GM18873 (cell line): ENCODE measurements at regions not wholly inside any gene's neighbourhood (a gene's known extent, or its start where the extent isn't known, plus 50 kb on each side); places are given as distances from the start of the nearest gene placed in this dataset.
"Not testable (repeated sequence)": the region's sequence is repeated elsewhere in the genome, so short reads cannot be mapped to it uniquely, and the experiment has no call there.

ENCODE experiments used
- ATAC-seq: cut with Tn5 transposase; IDR thresholded peaks from one replicate; pipeline ENCODE4 v1.9.1; 2021; ENCODE audit warnings: mild to moderate bottlenecking, moderate library complexity, moderate number of reproducible peaks; ENCODE audit not compliant: unreplicated experiment, low FRiP score

DNA sequence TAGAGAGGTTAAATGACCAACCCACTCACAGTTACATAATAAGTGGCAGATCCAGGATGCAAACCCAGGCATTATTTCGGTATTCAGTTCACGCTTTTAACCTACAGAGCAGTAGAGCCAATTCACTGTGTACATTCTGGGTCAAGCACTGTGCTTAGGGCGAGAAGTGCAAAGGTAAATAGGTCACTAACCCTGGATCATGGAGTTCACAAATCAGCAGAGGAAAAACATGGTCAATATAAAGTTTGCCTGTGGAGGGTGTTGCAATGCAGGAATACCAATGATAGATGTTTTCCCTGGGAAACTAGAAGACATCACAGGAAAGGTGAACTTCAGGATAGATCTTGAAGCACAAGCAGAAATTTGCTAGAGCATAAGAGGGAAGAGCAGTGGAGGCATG, 253.4 kb upstream of the NFIA start:
- no peak for ATAC-seq

DNA sequence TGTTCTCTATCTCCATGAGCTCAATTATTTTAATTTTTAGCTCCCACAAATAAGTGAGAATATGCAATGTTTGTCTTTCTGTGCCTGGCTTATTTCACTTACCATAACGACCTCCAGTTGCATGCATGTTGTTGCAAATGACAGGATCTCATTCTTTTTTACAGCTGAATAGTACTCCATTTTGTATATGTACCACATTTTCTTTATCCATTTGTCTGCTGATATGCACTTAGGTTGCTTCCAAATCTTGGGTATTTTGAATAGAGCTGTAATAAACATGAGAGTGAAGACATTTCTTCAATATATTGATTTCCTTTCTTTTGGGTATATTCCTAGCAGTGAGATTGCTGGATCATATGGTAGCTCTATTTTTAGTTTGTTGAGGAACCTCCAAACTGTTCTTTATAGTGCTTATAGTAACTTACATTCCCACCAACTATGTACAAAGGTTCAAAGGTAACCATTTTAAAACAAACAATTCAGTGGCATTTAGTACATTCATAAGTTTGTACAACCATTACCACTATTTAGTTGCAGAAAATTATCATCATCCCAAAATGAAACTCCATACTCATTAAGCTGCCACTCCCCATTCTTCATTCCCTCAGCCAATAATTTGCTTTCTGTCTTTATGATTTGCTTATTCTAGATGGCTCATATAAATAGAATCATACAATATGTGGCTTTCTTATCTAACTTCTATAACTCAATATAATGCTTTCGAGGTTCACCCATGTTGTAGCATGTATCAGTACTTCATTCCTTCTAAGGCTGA, 255.9 kb upstream of the NFIA start:
- no peak for ATAC-seq

GRCh38 chr1:60825593-60825992, 256.8 kb upstream of the NFIA start:
- ATAC-seq = no peak

- no peak for ATAC-seq
Observed at GRCh38 chr1:60823151-60823550, 259.2 kb upstream of the NFIA start.

DNA sequence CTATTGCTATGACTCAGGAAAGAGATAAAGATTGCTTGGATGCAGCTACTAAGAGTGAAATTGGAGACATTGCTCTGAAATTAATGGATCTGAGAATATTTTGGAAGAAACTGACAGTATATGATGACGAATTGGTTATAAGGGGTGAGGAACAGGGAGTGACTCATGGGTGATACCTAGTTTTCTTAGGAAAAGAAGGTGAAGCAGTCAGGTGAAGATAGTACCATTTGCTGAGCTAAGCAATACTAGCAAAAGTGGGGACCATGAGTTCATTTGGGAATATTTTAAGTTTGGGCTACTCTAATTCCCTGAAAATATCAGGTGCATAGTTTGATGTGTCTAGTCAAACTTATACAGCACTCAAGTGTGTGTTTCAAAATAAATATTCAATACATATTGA, 260.1 kb upstream of the NFIA start:
- no peak for ATAC-seq

DNA sequence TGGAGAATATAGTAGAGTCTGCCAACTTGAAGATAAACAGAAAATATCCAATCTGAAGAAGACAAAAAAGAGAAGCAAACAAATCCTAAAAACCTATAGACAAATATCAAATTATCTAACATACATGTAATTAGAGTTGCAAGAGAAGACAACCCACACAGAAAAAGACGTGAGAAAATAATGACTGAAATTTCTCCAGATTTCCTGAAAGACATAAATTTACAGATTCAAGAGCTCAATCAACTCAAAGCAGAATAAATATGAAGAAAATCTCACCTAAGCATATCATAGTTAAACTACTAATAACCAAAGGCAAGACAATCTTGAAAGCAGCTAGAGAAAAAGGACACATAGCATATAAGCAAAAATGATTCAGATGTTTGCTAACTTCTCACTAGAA, 261.2 kb upstream of the NFIA start:
- ATAC-seq = no peak

DNA sequence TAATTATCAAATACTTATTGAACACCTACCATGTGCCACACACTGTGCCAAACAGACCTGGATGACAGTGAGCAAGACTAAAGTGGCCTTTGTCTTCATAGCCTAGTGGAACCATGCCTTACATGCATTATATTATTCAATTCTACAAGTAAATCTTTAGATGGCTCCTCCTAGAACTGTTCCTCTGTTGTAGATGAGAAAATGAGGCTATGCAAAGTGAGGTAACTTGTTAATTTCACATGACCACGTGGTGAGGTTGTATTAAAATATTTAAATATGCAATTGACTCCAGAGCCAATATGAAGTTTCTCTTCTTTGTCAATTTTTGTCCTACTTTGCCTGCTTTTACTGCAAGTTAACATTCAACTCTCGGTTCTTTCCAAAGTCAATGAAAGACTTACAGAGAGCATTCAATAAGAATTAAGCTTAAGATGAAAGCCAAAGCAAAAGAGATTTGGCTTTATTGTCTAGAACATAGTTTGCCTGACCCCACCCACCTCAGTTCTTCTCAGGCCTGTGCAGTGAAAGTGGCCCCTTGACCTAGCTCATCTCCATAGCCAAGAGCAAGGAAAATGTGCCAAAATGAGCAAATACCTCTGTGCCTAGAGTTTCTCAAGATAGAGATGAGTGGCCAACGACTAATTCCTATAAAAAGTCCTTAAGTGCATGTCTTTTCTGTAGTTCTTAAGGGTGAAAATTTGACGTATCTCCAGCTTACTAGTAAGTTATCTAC, 263.2 kb upstream of the NFIA start:
- ATAC-seq = no peak

- no peak for ATAC-seq
Observed at GRCh38 chr1:60813071-60813470, 269.3 kb upstream of the NFIA start.

DNA sequence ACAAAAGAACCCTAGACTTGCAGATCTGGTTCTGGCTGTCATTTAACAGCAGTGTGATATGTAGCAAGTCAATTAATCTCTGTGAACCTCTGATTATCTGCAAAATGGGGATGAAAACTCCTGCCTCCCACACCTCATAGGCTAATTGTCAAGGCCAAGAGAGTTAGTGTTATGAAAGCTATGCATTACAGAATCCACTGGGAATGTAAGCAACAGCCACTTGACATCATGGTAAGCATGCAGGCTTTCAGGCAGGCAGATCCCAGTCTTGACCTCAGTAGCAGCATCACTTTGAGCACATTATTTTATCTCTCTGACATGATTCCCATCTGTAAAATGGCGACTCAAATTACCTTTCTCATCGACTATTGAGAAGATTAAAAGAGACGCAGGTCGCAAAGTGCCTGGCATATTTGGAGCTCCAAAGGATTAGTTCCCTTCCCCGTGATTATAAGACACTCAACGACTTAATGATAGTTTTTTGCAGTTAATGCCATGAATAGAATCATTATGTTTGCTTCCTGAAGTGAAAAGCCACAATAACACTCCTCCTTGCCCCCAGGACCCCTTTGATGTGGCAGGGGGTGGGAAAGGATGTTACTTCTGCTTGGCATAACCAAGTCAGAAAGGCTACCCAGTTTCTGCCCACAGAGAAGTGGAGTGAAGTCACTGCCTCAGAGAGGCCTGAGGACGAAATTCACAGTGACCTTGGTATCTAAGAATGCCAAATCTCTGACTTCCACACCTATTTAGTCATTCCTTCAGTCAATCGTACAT, 273.0 kb upstream of the NFIA start:
- no peak for ATAC-seq

DNA sequence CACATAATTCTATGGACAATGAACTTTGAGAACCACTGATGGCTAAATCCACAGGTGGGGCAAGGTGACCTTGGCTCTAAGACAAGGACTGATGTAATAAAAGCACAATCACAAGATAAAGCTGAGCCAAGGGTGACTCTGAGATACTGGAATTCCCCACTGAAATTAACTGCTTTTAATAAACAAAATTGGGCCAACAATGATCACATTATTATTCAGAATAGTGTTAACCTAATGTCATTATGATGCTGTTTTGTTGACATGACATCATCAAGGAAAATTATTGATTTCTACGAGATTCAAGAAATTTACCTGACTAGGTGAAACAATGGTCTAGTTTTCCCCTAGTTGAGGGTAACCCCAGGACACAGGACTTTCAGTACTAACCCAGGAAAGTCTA, 273.7 kb upstream of the NFIA start:
- no peak for ATAC-seq

- ATAC-seq = no peak
Observed at GRCh38 chr1:60802884-60803283, 279.5 kb upstream of the NFIA start.

GRCh38 chr1:60797351-60797750, 285.0 kb upstream of the NFIA start:
- no peak for ATAC-seq

GRCh38 chr1:60791226-60791625, 291.1 kb upstream of the NFIA start:
- ATAC-seq = no peak

DNA sequence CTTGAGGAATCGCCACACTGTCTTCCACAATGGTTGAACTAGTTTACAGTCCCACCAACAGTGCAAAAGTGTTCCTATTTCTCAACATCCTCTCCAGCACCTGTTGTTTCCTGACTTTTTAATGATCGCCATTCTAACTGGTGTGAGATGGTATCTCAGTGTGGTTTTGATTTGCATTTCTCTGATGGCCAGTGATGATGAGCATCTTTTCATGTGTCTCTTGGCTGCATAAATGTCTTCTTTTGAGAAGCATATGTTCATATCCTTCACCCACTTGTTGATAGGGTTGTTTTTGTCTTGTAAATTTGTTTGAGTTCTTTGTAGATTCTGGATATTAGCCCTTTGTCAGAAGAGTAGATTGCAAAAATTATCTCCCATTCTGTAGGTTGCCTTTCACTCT, 309.3 kb upstream of the NFIA start:
- not testable (repeated sequence) for ATAC-seq

DNA sequence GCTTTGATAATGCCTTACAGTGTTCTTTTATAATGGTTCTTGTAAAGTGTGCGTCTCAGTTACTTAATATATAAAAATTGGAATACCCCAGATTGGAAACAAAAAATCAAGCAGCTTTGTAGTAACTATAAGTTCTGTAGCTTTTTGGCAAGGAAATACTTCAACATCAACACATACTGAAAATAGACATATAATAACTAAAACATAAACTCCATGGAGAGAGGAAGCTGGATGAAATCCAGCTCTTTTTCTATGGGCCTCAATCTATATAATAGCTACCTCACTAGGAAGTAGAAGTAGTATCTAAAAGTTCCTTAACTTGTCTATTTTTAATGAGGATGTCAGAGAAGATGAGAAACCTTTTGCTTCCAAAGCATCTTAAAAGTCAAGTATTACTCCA, 313.3 kb upstream of the NFIA start:
- no peak for ATAC-seq

DNA sequence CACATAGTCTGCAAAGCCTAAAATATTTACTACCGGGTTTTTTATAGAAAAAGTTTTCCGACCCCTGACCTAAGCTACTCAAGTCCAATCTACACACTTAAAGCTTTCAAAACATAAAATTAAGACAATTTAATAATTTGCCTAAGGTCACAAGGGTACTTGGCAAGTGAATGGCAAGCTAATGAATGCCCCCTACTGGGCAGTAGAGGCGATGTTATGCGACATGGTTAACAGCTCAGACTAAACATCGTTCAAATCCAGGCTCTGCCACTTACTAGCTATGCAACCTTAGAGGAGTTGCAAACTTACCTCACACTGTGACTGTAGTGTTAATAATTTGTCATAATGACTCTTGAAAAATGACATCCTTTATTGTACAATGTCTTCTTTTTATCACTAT, 317.2 kb upstream of the NFIA start:
- no peak for ATAC-seq

GRCh38 chr1:60764489-60764888, 317.9 kb upstream of the NFIA start:
- ATAC-seq = no peak

DNA sequence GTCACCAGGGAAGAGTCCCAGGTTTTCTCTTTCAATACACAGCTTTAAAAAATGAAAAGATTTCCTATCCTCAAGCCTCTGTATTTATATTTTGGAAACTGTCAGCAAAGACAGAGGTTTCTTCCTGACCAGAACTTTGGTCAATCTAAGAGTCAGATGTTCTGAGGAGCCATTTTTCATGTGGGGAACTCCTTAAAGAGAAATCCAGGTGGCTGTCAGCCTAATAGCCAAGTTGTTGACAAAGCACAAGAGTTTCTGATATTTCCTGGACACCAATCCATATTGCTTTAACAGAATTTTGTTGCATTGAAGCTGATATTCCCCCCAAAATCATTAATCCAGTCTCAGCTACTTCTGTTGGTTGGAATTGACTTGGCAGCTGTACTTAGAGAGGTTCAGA, 318.6 kb upstream of the NFIA start:
- no peak for ATAC-seq

GRCh38 chr1:60762911-60763310, 319.4 kb upstream of the NFIA start:
- no peak for ATAC-seq

GRCh38 chr1:60762176-60762575, 320.2 kb upstream of the NFIA start:
- ATAC-seq = no peak

DNA sequence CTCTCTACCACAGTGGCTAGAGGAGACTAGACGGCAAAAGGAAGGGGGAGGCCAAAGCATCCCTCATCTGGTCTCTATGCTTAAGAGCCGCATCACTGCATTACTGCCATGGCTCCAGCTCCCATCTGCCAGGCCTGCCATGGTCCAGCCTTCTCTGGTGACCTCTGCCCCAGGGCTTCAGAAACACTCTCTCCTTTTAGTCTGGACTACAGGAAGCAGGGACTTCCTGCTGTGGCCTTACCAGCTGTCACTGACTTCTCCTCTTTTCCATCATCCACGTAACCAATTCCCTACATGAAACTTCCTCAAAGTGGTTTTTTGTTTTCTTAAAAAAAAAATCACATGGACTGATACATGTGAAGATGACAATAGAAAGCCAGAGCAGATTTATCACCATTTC, 323.1 kb upstream of the NFIA start:
- ATAC-seq = no peak
